Inferior parietal cortex (tissue), 1 donor: ENCODE measurements at regions not wholly inside any gene's neighbourhood (a gene's known extent, or its start where the extent isn't known, plus 50 kb on each side); places are given as distances from the start of the nearest gene placed in this dataset.

Experiments
- DNase-seq: peaks from one replicate; pipeline ENCODE4 v3.0.0-alpha.2; 2016; ENCODE audit errors: extremely low spot score

GRCh38 chr3:81279481-81280379 is 481.7 kb downstream of the GBE1 start:
- DNase-seq: no peak

DNA sequence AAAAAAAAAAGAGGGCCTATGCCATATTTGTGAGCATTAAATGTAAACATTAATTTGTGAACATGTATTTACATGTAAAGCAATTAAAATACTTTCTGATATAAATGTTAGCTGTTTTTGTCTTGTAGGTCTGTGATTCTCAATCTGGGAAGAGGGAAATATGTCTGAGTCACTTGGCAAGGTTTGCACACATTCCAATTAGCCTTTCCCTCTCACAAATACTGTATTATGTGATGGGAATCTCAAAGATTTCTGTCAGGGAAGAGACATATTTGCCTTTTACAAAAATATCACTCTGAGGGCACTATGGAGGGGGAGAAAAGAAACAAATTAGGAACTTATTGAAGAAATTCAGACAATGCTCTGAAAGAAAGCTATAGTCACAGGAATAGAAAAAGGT is 483.6 kb downstream of the GBE1 start:
- no peak for DNase-seq

DNA sequence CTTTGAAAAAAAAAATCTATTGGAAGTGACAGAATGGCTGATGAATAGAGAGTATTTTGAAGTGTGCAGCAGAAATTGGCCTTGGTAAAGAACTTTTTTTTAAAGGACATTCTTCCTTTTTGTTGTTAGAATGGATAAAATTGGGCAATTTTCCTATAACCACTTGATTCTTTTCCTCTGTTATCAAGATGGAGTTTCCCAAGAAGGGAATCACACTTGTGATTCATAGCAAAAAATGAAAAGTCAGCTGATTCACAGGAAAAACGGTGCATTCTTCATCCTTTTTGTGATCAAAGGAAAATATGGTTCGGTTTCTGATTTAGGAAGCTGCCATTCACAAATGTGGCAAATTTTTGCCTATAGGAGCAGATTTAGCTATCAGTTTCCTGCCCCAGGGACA is 486.8 kb downstream of the GBE1 start:
- DNase-seq: no peak

DNA sequence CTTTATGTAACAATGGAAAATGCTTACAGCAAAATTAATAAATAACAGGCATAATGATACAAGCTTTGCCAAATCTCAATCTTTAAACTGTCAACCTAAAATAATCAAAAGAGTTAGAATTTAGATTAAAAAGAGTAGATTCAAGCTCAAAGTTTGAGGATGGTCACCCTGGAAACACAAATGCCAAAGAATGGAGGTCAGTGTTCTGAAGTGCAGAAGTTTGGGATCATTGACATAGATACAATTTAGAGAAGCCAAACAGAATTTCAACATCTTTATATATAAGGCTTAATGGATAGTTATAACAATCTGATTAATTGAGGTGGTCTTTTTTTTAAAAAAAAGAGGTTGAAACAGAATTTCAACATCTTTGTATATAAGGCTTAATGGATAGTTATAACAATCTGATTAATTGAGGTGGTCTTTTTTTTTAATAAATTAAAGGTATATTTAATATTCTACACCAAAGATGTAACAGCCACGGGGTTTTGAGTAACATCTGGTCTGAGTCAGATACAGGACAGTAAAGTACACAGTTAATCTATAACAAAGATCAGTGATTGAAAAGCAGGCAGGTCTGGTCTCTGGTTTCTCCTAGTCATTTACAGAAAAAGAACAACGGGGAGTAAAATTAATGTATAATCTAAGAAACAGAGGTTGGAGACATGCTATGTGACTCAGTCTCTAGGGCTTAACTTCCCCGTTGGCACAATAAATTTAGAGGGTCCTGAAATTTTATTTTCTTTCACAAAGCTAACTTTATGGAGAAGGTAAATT is 490.7 kb downstream of the GBE1 start:
- DNase-seq: no peak

- no peak for DNase-seq
Measured at GRCh38 chr3:81268526-81268925, 492.9 kb downstream of the GBE1 start.

GRCh38 chr3:81261996-81262395 is 499.4 kb downstream of the GBE1 start:
- DNase-seq: no peak

DNA sequence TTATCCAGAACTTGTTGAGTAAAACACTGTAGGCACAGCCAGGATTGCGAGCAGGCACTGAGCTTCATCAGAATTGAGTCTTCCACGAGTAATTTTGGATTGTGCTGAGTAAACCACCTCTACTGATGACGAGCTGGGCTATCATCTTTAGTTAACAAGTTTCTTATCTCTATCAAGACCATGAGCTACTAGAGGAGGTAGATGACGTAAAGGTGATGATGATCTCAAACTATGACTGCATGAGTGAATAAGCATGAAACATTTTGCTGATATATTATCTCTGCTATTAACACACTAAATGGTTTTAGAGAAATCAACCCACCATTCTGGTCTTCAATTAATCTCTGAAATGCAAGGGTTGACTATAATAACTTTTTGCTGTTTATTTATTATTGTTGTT is 506.0 kb downstream of the GBE1 start:
- no peak for DNase-seq

DNA sequence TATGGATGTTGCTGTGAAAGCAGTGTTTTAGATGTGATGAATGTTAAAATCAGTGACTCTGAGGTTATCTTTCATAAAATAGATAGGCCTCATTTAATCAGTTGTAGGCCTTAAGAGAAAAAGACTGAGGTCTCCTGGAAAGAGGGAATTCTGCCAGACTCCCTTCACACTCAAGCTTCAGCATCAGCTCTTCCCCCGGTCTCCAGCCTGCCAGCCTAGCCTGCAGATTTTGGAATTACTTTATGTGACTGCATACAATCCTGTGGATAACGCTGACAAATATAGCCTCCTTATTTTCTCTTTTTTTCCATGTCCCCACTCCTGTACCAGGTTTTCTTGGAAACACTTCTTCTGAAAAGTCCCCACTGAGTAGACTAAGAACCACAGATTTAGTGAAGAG is 510.3 kb downstream of the GBE1 start:
- DNase-seq: no peak

- DNase-seq: no peak
Measured at GRCh38 chr3:81249540-81250029, 511.9 kb downstream of the GBE1 start.

GRCh38 chr3:81245501-81245900 is 515.9 kb downstream of the GBE1 start:
- DNase-seq: peak; percentile 60

DNA sequence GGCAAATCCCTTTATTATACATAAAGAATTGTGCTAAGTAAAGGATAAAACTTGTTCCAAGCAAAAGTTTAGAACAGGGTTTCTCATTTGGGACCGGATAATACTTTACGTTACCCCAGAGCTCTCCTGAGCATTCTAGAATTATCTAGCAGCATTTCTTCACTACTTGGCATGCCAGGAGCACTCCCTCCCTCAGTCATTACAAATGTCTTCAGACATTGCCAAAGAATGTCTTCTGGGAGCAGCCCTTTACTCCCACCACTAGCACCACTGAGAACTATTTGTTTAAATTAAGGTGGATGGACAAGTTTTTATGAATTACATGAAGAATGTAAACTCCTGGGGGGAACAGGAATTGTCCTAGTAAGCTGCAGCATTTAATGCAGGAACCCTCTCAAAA is 516.4 kb downstream of the GBE1 start:
- no peak for DNase-seq

DNA sequence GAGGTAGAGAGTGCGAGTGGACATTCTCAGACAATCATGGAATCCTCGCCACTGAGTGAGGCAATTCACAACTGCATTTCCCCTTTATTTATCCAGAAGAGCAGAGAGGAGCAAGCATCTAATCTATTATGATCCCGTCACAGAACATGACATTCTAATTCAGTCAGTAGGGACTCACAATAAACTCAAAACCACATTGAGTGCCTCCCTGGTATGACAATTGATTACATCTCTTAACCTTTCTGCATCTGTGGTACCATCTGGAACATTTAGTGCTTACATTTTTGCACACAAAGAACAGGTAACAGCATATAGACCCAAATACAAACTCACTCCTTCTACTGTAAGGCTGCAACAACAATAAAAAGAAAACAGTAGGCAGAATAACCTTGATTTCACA is 517.2 kb downstream of the GBE1 start:
- no peak for DNase-seq

DNA sequence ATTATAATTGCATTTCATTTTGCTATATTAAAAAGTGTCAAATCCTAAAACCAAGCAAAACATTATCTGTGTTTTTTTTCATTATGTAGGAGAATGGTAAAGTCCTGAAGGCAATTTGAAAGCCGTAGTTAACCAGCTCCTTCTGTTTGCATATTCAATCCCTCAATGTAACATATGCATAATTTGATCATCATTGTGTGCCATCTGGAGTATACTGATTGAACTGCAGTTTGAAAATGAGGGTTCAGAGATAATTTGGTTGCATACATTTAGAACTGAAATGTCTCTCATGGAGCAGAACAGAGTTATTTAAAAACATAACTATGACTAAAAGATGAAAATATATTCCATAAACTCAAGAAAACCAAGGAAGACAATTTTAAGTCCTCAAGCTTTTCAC is 518.6 kb downstream of the GBE1 start:
- DNase-seq: peak; percentile 69

DNA sequence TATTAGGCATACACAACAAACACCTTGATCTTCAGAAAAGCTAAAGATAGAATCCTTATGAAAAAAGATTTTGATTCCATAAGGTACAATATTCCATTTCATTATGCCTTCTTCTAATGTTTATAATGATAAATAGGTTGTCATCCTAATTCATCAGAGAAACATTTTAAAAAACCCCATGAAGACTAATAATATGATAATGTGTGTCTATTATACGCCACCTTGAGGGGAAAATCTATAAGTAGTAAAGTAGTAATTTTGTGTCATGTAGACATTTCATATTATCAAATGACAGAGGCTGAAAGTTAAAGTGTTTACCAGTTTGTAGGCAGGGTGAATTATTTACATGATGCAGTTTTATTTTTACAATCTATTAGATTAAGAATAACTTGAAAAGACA is 524.3 kb downstream of the GBE1 start:
- DNase-seq: no peak

- DNase-seq: peak; percentile 53
Measured at GRCh38 chr3:81218023-81218422, 543.4 kb downstream of the GBE1 start.

DNA sequence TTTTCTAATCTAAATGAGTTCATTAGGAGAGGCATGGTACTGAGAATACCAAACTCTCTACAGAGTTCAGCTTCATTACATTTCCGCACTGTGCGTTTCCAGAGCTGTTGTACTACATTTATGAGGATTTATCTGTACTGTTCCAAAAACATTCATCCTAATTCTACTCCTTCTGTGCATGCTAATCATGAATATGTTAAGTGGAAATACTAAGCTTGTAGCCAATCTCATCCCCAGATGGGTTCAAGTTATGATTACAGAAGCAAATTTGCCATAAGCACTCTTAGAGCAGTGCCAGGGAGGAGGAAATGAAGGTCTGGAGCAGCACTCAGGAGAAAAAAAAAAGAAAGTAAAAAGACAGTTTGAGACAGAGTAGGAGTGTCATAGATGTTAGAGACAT is 544.3 kb downstream of the GBE1 start:
- DNase-seq: no peak

GRCh38 chr3:81216192-81216591 is 545.3 kb downstream of the GBE1 start:
- no peak for DNase-seq

GRCh38 chr3:81214631-81215030 is 546.8 kb downstream of the GBE1 start:
- DNase-seq: no peak

- peak; percentile 35 for DNase-seq
Measured at GRCh38 chr3:81199587-81199986, 561.9 kb downstream of the GBE1 start.

DNA sequence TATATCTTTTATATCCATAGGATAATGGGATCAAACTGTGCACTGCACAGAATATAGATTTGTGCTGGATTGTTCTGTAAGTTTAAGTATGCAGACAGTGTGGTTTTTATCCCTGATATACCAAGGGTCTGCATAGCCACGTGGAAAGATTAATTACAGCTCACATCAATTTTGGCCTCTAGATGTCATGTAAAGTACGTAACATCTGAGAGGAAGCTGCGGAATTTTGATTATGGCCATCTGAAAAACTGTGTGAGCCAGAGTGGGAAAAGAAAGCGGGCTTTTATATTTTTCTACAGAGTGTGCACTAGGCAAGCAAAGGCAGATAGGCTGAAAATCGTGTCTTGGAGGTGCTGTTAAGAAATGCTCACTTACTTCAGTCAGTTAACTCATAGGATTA is 562.7 kb downstream of the GBE1 start:
- DNase-seq: peak; percentile 41

- DNase-seq: no peak
Measured at GRCh38 chr3:81198216-81198615, 563.2 kb downstream of the GBE1 start.

DNA sequence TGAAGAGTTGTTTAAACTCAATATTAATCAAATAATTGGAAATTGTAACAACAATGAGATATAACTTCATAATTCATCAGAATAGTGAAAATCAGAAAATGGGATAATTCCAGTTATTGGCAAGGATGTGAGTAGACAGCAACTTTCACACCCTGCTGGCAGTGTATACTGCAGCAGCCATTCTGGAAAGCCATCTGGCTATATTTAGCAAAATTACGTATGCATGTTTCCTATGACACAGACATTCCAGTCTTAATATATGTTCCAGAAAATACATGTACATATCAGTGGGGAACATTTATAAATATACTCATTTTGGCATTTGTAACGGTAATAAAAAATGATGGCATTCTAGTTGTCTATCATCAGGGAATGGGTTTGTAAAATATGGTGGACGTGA is 564.1 kb downstream of the GBE1 start:
- no peak for DNase-seq

DNA sequence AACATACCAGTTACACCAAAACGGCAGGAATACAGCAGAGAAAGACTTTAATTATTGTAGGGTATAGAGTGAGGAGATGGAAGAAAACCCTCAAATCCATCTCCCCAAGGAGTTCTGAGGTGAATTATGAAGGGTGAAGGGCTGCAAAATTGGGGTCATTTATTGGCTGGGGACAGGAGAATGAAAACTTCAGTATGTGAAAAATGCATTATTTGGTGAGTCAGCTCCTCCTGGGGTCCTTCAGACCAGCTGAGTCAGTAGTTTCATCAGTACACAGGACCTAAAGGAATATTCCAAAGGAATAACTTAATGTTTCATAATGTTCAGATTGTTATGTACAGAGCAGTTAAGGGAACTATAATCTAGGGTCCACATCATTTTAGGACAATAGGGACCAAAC is 566.0 kb downstream of the GBE1 start:
- DNase-seq: no peak
